Calu3 (cell line): ENCODE measurements at regions not wholly inside any gene's neighbourhood (a gene's known extent, or its start where the extent isn't known, plus 50 kb on each side); places are given as distances from the start of the nearest gene placed in this dataset.

ENCODE experiments used
- BruUV-seq: library from RNA; stranded (reverse); fragments of 400-500 nt; replicated peaks from 2 replicates; lab custom pipeline; 2021; lab: Mats Ljungman, UMichigan
- CTCF ChIA-PET: fragments of 300-600 bp; sonication (Branson Sonifier 250); formaldehyde crosslinking; loops from one replicate; lab custom pipeline; 2022; ENCODE audit warnings: antibody characterized with exemption; lab: Charles Lee
- DNase-seq: peaks from one replicate; pipeline ENCODE4 v3.0.0; 2022
- H3K27ac Mint-ChIP-seq: one replicate; pipeline ENCODE4 v1.8.0; 2022; ENCODE audit warnings: mixed read lengths; ENCODE audit not compliant: unreplicated experiment
- H3K27me3 Mint-ChIP-seq: one replicate; pipeline ENCODE4 v1.8.0; 2022; ENCODE audit warnings: mixed read lengths; ENCODE audit not compliant: unreplicated experiment
- H3K36me3 Mint-ChIP-seq: one replicate; pipeline ENCODE4 v1.8.0; 2022; ENCODE audit warnings: mild to moderate bottlenecking, moderate library complexity, mixed read lengths; ENCODE audit not compliant: insufficient read depth, unreplicated experiment
- H3K4me1 Mint-ChIP-seq: one replicate; pipeline ENCODE4 v1.8.0; 2022; ENCODE audit warnings: mild to moderate bottlenecking, low read depth, mixed read lengths; ENCODE audit not compliant: unreplicated experiment
- H3K4me3 Mint-ChIP-seq: one replicate; pipeline ENCODE4 v1.8.0; 2022; ENCODE audit warnings: mild to moderate bottlenecking, low read depth, moderate library complexity, mixed read lengths; ENCODE audit not compliant: unreplicated experiment
- H3K9me3 Mint-ChIP-seq: one replicate; pipeline ENCODE4 v1.8.0; 2022; ENCODE audit warnings: low read depth, mixed read lengths; ENCODE audit not compliant: unreplicated experiment
- CTCF ChIP-seq: fragments of 200-600 bp; IDR thresholded peaks from one replicate; pipeline ENCODE4 v1.8.0; 2022; ENCODE audit warnings: antibody characterized with exemption; ENCODE audit not compliant: unreplicated experiment
- intact Hi-C: fragments of 100-400 bp; cut with micrococcal nuclease; formaldehyde crosslinking; loops from one replicate; pipeline ENCODE4 v1.10.0; 2022; ENCODE audit not compliant: unreplicated experiment

- CTCF ChIA-PET, result no interaction called here
- DNase-seq, result no peak
These were observed 379.2 kb upstream of the SPAG17 start for GRCh38 chr1:118563981-118564951.

GRCh38 chr1:118558933-118559332 is 373.9 kb upstream of the SPAG17 start:
- TF ChIP-seq CTCF, result no peak
- no peak for DNase-seq
- Mint-ChIP-seq H3K4me3 (no peak overlapping the region), H3K4me1 (no peaks in the 10 kb centered on the region), H3K36me3 (peaks cover 5% of the 10 kb centered on the region), H3K27me3 (no peaks in the 10 kb centered on the region), H3K27ac (no peak overlapping the region), H3K9me3 (peaks cover 6% of the 10 kb centered on the region)
- CTCF ChIA-PET, result no interaction called here
- no TSS peak for BruUV-seq
- intact Hi-C loops, result no loop called here

More at GRCh38 chr1:118563981-118564951, 379.2 kb upstream of the SPAG17 start:
- no peaks in the 10 kb centered on the region for H3K9me3 Mint-ChIP-seq
- BruUV-seq, result no TSS peak
- no peaks in the 10 kb centered on the region for H3K4me1 Mint-ChIP-seq
- H3K27me3 Mint-ChIP-seq, result no peaks in the 10 kb centered on the region
- no peak overlapping the region for H3K4me3 Mint-ChIP-seq
- intact Hi-C loops, result no loop called here
- no peak overlapping the region for H3K27ac Mint-ChIP-seq
- H3K36me3 Mint-ChIP-seq, result peaks cover 5% of the 10 kb centered on the region
- no peak for TF ChIP-seq CTCF

- Mint-ChIP-seq H3K4me1 (no peaks in the 10 kb centered on the region), H3K27ac (no peak overlapping the region), H3K9me3 (peaks cover 11% of the 10 kb centered on the region), H3K4me3 (no peak overlapping the region), H3K36me3 (no peaks in the 10 kb centered on the region), H3K27me3 (no peaks in the 10 kb centered on the region)
- no peak for TF ChIP-seq CTCF
- no TSS peak for BruUV-seq
- CTCF ChIA-PET, result no interaction called here
- no peak for DNase-seq
- intact Hi-C loops, result no loop called here
These were observed 371.9 kb upstream of the SPAG17 start for GRCh38 chr1:118556936-118557335.

- no peak for TF ChIP-seq CTCF
- Mint-ChIP-seq H3K36me3 (no peaks in the 10 kb centered on the region), H3K9me3 (peaks cover 11% of the 10 kb centered on the region), H3K4me3 (no peak overlapping the region), H3K4me1 (no peaks in the 10 kb centered on the region), H3K27ac (no peak overlapping the region), H3K27me3 (no peaks in the 10 kb centered on the region)
- intact Hi-C loops, result no loop called here
- no peak for DNase-seq
- BruUV-seq, result no TSS peak
- CTCF ChIA-PET, result no interaction called here
These were observed 370.6 kb upstream of the SPAG17 start for GRCh38 chr1:118555638-118556037.
